ENCODE measurements at regions not wholly inside any gene's neighbourhood (a gene's known extent, or its start where the extent isn't known, plus 50 kb on each side); places are given as distances from the start of the nearest gene placed in this dataset.

GRCh38 chr1:234861761-234862160 lies 251.8 kb upstream of the IRF2BP2 start:
- Histone ChIP-seq H3K4me3 (no peak overlapping the region), H3K27ac (peak overlapping the region; percentile 2 to 77), H3K4me1 (peaks cover 6 to 8% of the 10 kb centered on the region in 2 donors), H3K36me3 (no peaks in the 10 kb centered on the region), H3K27me3 (no peaks in the 10 kb centered on the region), H3K9me3 (no peaks in the 10 kb centered on the region)
- DNase-seq (ENCODE audit: low spot score in 2 of 2), result no peak
- intact Hi-C loops (cut with DNase I; ENCODE audit: low total_unique reads), result no loop called here
- TF ChIP-seq CTCF (IDR thresholded peaks at IDR 0.05) (no peak), POLR2A (IDR thresholded peaks at IDR 0.05) (no peak), POLR2AphosphoS5 (IDR thresholded peaks at IDR 0.05) (no peak)

- Histone ChIP-seq H3K27me3 (no peaks in the 10 kb centered on the region), H3K36me3 (no peaks in the 10 kb centered on the region), H3K9me3 (no peaks in the 10 kb centered on the region), H3K4me3 (no peak overlapping the region), H3K27ac (peak overlapping the region in 1 of 2 donors; percentile 77), H3K4me1 (peaks cover 6 to 8% of the 10 kb centered on the region in 2 donors)
- TF ChIP-seq POLR2AphosphoS5 (IDR thresholded peaks at IDR 0.05), result no peak
- no peak for TF ChIP-seq CTCF (IDR thresholded peaks at IDR 0.05)
- TF ChIP-seq POLR2A (IDR thresholded peaks at IDR 0.05), result no peak
- no peak for DNase-seq (ENCODE audit: low spot score in 2 of 2)
- intact Hi-C loops (cut with DNase I; ENCODE audit: low total_unique reads), result no loop called here
Measured at GRCh38 chr1:234861024-234861620, 251.1 kb upstream of the IRF2BP2 start.

- DNase-seq (ENCODE audit: low spot score in 2 of 2), result no peak
- no peak overlapping the region for H3K4me3 ChIP-seq
- H3K4me1 ChIP-seq, result peaks cover 5 to 6% of the 10 kb centered on the region in 2 donors
- no peak overlapping the region for H3K27ac ChIP-seq
- intact Hi-C loops (cut with DNase I; ENCODE audit: low total_unique reads), result no loop called here
- H3K27me3 ChIP-seq, result no peaks in the 10 kb centered on the region
- H3K9me3 ChIP-seq, result no peaks in the 10 kb centered on the region
- TF ChIP-seq POLR2A (IDR thresholded peaks at IDR 0.05), result no peak
- no peak for TF ChIP-seq POLR2AphosphoS5 (IDR thresholded peaks at IDR 0.05)
- no peak for TF ChIP-seq CTCF (IDR thresholded peaks at IDR 0.05)
- H3K36me3 ChIP-seq, result no peaks in the 10 kb centered on the region
Measured at GRCh38 chr1:234858722-234859121, 248.7 kb upstream of the IRF2BP2 start.

GRCh38 chr1:234856845-234857245 lies 246.9 kb upstream of the IRF2BP2 start:
- no peaks in the 10 kb centered on the region for H3K27me3 ChIP-seq
- H3K27ac ChIP-seq, result no peak overlapping the region
- no peaks in the 10 kb centered on the region for H3K4me1 ChIP-seq
- intact Hi-C loops (cut with DNase I; ENCODE audit: low total_unique reads), result no loop called here
- H3K36me3 ChIP-seq, result no peaks in the 10 kb centered on the region
- TF ChIP-seq POLR2AphosphoS5 (IDR thresholded peaks at IDR 0.05) (no peak), POLR2A (IDR thresholded peaks at IDR 0.05) (no peak), CTCF (IDR thresholded peaks at IDR 0.05) (no peak)
- no peak for DNase-seq (ENCODE audit: low spot score in 2 of 2)
- no peaks in the 10 kb centered on the region for H3K9me3 ChIP-seq
- H3K4me3 ChIP-seq, result no peak overlapping the region

GRCh38 chr1:234855851-234856250 lies 245.9 kb upstream of the IRF2BP2 start:
- no peak for DNase-seq (ENCODE audit: low spot score in 2 of 2)

More at GRCh38 chr1:234855851-234856250, 245.9 kb upstream of the IRF2BP2 start:
- H3K4me1 ChIP-seq, result no peaks in the 10 kb centered on the region
- no peak overlapping the region for H3K27ac ChIP-seq
- TF ChIP-seq POLR2A (IDR thresholded peaks at IDR 0.05), result no peak
- TF ChIP-seq POLR2AphosphoS5 (IDR thresholded peaks at IDR 0.05), result no peak
- TF ChIP-seq CTCF (IDR thresholded peaks at IDR 0.05), result no peak
- no peak overlapping the region for H3K4me3 ChIP-seq
- intact Hi-C loops (cut with DNase I; ENCODE audit: low total_unique reads), result no loop called here
- no peaks in the 10 kb centered on the region for H3K9me3 ChIP-seq
- H3K27me3 ChIP-seq, result no peaks in the 10 kb centered on the region
- H3K36me3 ChIP-seq, result no peaks in the 10 kb centered on the region

Data from breast epithelium (tissue), 4 donors.